Ovary (tissue), 7 donors: ENCODE measurements at regions not wholly inside any gene's neighbourhood (a gene's known extent, or its start where the extent isn't known, plus 50 kb on each side); places are given as distances from the start of the nearest gene placed in this dataset.

Source experiments
- DNase-seq, 5 donors: peaks; one replicate each; pipeline ENCODE4 v3.0.0-alpha.2; 2019 to 2020
- H3K27ac ChIP-seq, 2 donors: fragments of 200-600 bp; one replicate each; pipeline versions ENCODE4 v1.5.1 to v1.8.0; 2019 to 2022
- H3K27me3 ChIP-seq: fragments of 200-600 bp; one replicate; pipeline ENCODE4 v1.8.0; 2022
- H3K36me3 ChIP-seq: fragments of 200-600 bp; sonication (generic); one replicate; pipeline ENCODE4 v1.5.1; 2019
- H3K4me1 ChIP-seq: one replicate; pipeline ENCODE4 v1.8.1; 2013; ENCODE audit warnings: mild to moderate bottlenecking, moderate library complexity; ENCODE audit not compliant: insufficient read depth
- H3K4me3 ChIP-seq: fragments of 200-600 bp; sonication (generic); one replicate; pipeline ENCODE4 v1.5.1; 2017
- H3K9me3 ChIP-seq, 2 donors: fragments of 200-600 bp in 1 of 2; sonication (generic) in 1 of 2; one replicate each; pipeline versions ENCODE4 v1.5.1 to v1.8.1; 2013 to 2019; ENCODE audit warnings: mild to moderate bottlenecking in 1 of 2, moderate library complexity in 1 of 2
- EP300 ChIP-seq: sonication (generic); formaldehyde crosslinking; IDR thresholded peaks from one replicate; pipeline ENCODE4 v1.6.1; 2017; ENCODE audit warnings: antibody characterized with exemption
- POLR2A ChIP-seq: fragments of 450-650 bp; IDR thresholded peaks from one replicate; pipeline ENCODE4 v1.6.1; 2017; ENCODE audit warnings: antibody characterized with exemption, mild to moderate bottlenecking, moderate library complexity
- WGBS, 3 donors: extraction: QIAGEN DNeasy Blood & Tissue Kit in 1 of 3; methylation state at CpG; one replicate each; pipeline versions ENCODE4 v1.1.5 to v1.1.7; 2013 to 2017; 5-methylcytosine and 5-hydroxymethylcytosine counted together
- intact Hi-C, 4 donors: fragments of 100-400 bp; cut with DNase I; formaldehyde crosslinking; loops; one replicate each; pipeline versions ENCODE4 v1.11.0 to v1.15.1; 2022 to 2023
- TF ChIP-seq, protein P1 (sequence below), 3 donors: fragments of 450-650 bp in 2 of 3; fragments of 200-600 bp in 1 of 3; IDR thresholded peaks; one replicate each; pipeline versions ENCODE4 v1.5.1 to v1.8.0; 2016 to 2022; ENCODE audit warnings: antibody characterized with exemption in 3 of 3, mild to moderate bottlenecking in 1 of 3
- donor health status: DM: no; HTN: no; CAD: no; lungs with moderate emphysema.
- donor health status: DM: no; HTN: no; CAD: no.
- donor health status: Bipolar disorder and iron deficiency.
- donor health status: DM: no; HTN: no; CAD: no.
- donor health status: DM: yes; HTN: yes; CAD: no.

DNA sequence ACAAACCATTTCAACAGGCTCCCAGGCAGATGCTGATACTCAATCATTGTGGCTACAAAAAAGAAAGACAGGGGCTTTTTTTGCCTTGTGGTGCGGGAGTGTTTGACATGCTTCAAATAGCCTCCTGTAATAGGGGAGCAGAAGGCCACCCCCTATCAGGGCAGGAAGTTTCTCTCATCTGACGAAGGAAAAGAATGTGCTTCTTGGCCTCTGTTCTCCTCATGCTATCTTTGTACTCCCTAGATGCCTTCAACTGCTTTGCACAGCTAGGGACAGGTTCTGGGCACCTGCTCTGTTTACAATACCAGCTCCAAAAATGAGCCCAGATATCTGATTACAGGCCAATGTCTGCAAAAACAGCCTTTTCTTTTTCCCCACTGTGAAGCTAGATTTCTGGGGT is 391.1 kb downstream of the STIM2 start:
- intact Hi-C loops, result no loop called here
- no peak for TF ChIP-seq EP300
- no peak for TF ChIP-seq POLR2A
- TF ChIP-seq, protein P1, sequence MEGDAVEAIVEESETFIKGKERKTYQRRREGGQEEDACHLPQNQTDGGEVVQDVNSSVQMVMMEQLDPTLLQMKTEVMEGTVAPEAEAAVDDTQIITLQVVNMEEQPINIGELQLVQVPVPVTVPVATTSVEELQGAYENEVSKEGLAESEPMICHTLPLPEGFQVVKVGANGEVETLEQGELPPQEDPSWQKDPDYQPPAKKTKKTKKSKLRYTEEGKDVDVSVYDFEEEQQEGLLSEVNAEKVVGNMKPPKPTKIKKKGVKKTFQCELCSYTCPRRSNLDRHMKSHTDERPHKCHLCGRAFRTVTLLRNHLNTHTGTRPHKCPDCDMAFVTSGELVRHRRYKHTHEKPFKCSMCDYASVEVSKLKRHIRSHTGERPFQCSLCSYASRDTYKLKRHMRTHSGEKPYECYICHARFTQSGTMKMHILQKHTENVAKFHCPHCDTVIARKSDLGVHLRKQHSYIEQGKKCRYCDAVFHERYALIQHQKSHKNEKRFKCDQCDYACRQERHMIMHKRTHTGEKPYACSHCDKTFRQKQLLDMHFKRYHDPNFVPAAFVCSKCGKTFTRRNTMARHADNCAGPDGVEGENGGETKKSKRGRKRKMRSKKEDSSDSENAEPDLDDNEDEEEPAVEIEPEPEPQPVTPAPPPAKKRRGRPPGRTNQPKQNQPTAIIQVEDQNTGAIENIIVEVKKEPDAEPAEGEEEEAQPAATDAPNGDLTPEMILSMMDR (IDR thresholded peaks at IDR 0.05), result no peak
- peaks cover 1% of the 10 kb centered on the region for H3K4me1 ChIP-seq
- no peaks in the 10 kb centered on the region for H3K9me3 ChIP-seq
- 2 to 20% (median 3%) methylated on average over 2 of the region's 2 CpGs for WGBS, 3 donors
- no peak overlapping the region for H3K27ac ChIP-seq
- DNase-seq, result no peak
- H3K27me3 ChIP-seq, result no peaks in the 10 kb centered on the region
- H3K4me3 ChIP-seq, result no peak overlapping the region
- H3K36me3 ChIP-seq, result no peaks in the 10 kb centered on the region

DNA sequence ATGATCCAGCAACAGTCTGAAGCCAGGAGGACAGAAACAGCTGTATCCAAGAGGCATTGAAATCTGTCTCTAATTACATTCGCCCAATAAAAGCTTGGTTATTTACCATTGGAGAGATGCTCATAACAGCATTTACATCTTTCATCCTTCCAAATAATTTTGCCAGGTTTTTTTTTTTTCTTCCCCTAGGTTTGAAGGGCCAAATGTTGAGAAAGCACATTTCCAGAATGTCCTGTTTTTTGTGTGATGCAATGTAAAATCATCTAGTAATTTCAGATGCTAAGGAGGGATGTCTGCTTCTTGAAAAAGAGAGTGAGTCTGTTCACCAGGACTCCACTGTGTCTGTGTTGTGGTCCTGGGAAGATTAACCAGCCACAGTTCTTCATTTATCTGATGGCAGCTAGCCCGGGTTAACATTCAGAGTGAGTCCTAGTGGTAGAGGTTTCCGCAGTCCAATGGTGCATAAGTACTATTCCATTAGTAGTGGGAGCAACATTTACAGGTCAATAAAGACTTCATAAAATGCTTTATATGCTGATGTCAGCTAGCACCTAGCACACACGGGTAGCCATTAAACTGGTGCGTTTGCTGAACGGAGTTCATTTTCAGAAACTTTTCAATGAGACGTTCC is 406.8 kb downstream of the STIM2 start:
- no peak for DNase-seq
- TF ChIP-seq EP300, result no peak
- no peak for TF ChIP-seq POLR2A
- TF ChIP-seq, protein P1 (IDR thresholded peaks at IDR 0.05), result no peak
- intact Hi-C loops, result no loop called here
- no peaks in the 10 kb centered on the region for H3K36me3 ChIP-seq
- H3K9me3 ChIP-seq, result no peaks in the 10 kb centered on the region
- H3K27me3 ChIP-seq, result no peaks in the 10 kb centered on the region
- no peak overlapping the region for H3K4me3 ChIP-seq
- 73 to 74% (median 74%) methylated on average over 7 of the region's 7 CpGs for WGBS, 3 donors
- no peaks in the 10 kb centered on the region for H3K4me1 ChIP-seq
- no peak overlapping the region for H3K27ac ChIP-seq

DNA sequence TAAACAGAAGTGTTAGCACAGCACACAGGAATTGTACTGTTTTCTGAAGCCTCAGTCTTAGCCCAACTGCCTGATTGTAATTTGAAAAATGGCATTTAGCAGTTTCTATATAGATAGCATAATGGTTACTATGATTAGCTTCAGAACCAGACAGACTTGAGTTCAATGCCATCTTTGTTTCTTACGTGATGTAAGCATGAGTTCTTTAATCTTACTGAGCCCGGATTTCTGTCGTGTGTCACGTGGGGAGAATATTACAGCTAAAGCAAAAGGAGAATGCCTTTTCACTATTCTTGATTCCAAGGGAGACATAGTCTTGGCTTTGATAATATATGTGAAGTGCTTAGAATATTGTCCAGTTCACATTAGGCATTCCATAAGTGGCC is 407.3 kb downstream of the STIM2 start:
- intact Hi-C loops, result no loop called here
- 87 to 91% (median 90%) methylated on average over 4 of the region's 4 CpGs for WGBS, 3 donors
- no peak for DNase-seq
- no peaks in the 10 kb centered on the region for H3K36me3 ChIP-seq
- H3K4me3 ChIP-seq, result no peak overlapping the region
- H3K9me3 ChIP-seq, result no peaks in the 10 kb centered on the region
- TF ChIP-seq EP300 (no peak), POLR2A (no peak)
- TF ChIP-seq, protein P1 (IDR thresholded peaks at IDR 0.05), result no peak
- no peak overlapping the region for H3K27ac ChIP-seq
- H3K27me3 ChIP-seq, result no peaks in the 10 kb centered on the region
- H3K4me1 ChIP-seq, result no peaks in the 10 kb centered on the region

DNA sequence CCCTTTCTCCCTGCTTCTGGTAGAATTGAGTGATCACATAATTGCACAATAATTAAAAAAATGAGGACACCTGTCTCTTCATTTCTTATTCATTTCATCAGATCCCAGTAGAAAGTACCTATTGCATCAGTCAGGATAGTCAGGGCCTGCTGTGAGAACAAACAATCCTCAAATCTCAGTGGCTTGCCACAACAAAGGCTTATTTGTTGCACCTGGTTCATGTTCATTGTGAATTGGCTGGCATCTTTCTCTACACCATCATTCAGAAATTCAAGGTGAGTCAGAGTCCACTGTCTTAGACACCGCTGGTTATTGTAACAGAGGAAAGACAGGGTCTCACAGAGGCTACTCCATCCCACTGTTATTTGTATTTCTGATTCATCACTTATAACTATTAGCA is 409.8 kb downstream of the STIM2 start:
- 71 to 92% (median 90%) methylated on average over 1 of the region's 1 CpG for WGBS, 3 donors
- no peaks in the 10 kb centered on the region for H3K27me3 ChIP-seq
- H3K9me3 ChIP-seq, result no peaks in the 10 kb centered on the region
- DNase-seq, result no peak
- H3K36me3 ChIP-seq, result no peaks in the 10 kb centered on the region
- no peak overlapping the region for H3K27ac ChIP-seq
- no peaks in the 10 kb centered on the region for H3K4me1 ChIP-seq
- intact Hi-C loops, result no loop called here
- no peak overlapping the region for H3K4me3 ChIP-seq
- TF ChIP-seq POLR2A, result no peak
- TF ChIP-seq, protein P1 (IDR thresholded peaks at IDR 0.05), result no peak
- no peak for TF ChIP-seq EP300
